GM19023 (cell line): ENCODE measurements at regions not wholly inside any gene's neighbourhood (a gene's known extent, or its start where the extent isn't known, plus 50 kb on each side); places are given as distances from the start of the nearest gene placed in this dataset.
"Not testable (repeated sequence)": the region's sequence is repeated elsewhere in the genome, so short reads cannot be mapped to it uniquely, and the experiment has no call there.

Experiments used
- ATAC-seq: cut with Tn5 transposase; IDR thresholded peaks from one replicate; pipeline ENCODE4 v1.9.1; 2021; ENCODE audit warnings: mild to moderate bottlenecking, moderate library complexity; ENCODE audit not compliant: unreplicated experiment

DNA sequence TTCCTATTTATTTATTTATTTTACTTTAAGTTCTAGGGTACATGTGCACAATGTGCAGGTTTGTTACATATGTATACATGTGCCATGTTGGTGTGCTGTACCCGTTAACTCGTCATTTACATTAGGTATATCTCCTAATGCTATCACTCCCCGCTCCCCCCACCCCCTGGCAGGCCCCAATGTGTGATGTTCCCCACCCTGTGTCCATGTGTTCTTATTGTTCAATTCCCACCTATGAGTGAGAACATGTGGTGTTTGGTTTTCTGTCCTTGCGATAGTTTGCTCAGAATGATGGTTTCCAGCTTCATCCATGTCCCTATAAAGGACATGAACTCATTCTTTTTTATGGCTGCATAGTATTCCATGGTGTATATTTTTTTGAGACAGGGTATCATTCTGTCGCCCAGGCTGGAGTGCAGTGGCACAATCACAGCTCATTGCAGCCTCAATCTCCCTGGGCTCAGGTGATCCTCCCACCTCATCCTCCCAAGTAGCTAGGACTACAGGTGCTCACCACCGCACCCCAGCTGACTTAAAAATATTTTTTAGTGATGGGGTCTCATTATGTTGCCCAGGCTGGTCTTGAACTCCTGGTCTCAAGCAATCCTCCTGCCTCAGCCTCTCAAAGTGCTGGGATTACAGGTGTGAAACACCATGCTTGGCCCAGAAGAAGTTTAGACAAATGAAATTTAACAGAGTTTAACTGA, 140.6 kb downstream of the NPIPB5 start:
- not testable (repeated sequence) for ATAC-seq

DNA sequence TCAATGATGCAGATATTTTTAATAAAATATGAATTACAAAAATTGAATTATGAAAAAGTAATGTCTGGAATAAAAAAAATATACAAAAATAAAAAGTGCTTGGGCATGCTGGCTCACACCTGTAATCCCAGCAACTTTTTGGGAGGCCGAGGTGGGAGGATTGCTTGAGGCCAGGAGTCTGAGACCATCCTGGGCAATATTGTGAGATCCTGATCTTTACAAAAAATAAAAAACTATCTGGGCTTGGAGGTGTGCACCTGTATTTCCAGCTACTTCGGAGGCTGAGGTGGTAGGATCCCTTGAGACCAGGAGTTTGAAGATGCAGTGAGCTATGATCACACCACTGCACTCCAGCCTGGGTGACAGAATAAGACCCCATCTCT, 141.8 kb downstream of the NPIPB5 start:
- ATAC-seq, result no peak

DNA sequence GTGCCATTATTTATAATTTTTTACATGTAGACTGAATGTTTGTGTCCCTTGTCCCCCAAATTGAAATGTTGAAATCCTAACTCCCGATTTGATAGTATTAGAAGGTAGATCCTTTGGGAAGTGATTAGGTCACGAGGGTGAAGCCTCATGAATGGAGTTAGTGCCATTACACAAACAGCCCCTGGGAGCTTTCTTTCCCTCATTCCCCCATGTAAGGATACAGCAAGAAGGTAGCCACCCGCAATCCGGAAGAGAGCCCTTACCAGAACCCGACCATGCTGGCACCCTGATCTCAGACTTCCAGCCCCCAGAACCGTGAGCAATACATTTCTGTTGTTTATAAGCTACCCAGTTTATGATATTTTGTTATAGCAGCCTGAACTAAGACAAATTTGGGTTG, 143.2 kb downstream of the NPIPB5 start:
- ATAC-seq, result no peak

DNA sequence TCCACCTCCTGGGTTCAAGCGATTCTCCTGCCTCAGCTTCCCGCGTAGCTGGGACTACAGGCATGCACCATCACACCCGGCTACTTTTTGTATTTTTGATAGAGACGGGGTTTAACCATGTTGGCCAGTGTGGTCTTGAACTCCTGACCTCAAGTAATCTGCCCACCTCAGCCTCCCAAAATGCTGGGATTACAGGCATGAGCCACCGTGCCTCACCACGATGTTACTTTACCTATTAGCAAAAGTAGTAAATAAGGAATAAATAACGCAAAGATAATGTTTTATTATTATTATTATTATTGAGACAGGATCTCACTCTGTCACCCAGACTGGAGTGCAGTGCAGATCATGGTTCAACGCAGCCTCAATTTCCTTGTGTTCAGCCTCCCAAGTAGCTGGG, 145.9 kb downstream of the NPIPB5 start:
- not testable (repeated sequence) for ATAC-seq

DNA sequence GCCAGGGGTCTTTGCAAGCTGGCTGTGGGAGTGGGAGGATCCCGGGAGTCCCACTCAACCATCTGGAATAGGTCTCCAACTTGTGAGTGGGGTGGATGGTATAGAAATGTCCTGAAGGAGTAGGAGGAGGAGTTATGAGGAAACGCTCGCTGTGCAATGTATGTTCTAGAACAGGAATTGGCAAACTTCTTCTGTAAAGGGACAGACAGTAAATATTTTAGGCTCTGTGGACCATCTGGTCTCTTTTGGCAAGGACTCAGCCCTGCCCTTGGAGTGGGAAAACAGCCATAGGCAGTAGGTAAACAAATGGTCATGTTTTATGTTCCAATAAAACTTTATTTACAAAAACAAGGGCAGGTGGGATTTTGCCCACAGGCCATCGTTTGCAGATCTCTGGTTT, 149.2 kb downstream of the NPIPB5 start:
- no peak for ATAC-seq

DNA sequence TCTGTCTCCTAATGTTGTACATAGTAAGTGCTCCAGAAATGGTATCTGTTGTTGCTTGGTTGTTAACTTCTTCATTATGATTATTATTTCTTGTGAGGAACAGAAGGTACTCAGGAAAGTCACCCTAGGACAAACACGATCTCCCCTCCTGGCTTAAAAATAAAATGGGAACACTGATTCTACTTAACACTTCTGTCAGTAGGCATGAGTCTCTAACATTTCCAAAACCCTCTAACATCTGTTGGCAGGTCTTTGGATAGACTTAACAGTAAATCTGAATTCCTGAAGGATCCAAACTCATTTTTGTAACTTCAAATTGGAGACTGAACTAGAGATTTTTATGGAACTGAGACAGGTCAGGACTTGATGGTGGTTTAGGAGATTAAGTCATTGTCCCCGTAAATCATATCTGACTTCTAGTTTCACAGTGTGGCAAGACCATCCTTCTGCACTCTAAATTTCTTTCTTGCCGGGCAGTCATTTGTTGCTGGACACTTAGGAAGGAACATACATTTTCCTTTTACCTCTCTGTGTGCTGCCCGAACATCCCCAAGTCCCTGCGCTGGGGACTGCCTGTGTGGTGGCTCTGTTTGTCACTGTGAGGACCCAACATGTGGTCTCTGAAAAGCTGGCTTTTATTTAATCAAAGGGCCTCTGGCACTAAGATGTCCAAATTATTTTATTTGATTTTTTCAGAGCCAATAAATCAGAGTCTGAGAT, 149.9 kb downstream of the NPIPB5 start:
- ATAC-seq, result no peak

DNA sequence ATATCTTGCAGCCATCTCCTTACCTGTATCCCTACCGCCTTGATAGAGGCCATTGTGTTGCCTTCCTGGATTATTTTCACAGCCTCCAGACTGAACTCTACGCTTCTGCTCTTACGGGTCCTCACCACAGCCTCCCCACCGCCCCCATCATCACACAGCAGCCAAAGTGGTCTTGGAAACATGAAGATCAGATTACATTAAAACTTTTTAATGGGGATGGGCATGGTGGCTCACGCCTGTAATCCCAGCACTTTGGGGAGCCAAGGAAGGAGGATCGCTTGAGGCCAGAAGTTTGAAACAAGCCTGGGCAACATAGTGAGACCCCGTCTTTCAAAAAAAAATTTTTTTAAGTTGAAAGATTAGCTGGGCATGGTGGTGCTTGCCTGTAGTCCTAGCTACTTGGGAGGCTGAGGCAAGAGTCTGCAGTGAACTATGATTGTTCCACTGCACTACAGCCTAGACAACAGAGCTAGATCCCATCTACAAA, 150.5 kb downstream of the NPIPB5 start:
- ATAC-seq, result no peak

DNA sequence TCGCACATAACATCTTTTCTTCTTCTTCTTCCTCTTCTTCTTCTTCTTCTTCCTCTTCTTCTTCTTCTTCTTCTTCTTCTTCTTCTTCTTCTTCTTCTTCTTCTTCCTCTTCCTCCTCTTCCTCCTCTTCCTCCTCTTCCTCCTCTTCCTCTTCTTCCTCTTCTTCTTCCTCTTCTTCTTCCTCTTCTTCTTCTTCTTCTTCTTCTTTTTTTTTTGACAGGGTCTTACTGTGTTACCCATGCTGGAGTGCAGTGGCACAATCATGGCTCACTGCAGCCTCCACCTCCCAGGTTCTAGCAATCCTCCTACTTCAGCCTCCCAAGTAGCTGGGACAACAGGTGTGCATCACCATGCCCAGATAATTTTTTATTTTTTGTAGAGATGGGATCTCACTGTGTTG, 151.0 kb upstream of the HS3ST2 start:
- not testable (repeated sequence) for ATAC-seq

DNA sequence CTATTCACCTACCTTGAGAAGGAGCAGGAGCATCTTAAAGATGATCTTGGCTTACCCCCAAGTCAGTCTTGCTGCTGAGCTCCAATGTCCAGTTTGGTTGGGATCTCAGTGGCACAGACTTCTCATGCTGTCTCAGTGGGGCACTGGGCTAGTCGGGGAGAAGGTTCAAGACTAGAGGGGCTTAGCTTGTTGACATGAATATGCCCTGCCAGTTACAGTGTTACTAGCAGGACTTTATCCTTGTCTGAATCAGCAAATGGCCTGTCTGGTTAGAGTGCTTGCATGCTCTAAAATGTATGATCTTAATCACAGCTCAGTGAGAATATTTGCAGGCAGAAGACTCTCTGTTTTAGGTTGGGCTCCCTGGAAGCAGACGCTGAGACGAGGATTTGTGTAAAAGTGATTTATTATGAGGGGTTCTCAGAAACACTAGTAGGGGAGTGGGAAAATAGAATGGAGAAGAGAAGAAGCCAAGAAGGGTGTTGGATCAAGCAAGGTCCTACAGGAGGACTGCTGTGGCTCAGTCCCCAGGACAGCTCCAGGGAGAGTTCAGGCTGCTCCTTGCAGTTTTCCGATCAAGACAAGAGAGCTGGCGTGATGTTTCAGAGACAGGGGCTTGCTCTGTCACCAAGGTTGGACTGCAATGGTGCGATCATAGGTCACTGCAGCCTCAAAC, 150.4 kb upstream of the HS3ST2 start:
- ATAC-seq, result no peak

DNA sequence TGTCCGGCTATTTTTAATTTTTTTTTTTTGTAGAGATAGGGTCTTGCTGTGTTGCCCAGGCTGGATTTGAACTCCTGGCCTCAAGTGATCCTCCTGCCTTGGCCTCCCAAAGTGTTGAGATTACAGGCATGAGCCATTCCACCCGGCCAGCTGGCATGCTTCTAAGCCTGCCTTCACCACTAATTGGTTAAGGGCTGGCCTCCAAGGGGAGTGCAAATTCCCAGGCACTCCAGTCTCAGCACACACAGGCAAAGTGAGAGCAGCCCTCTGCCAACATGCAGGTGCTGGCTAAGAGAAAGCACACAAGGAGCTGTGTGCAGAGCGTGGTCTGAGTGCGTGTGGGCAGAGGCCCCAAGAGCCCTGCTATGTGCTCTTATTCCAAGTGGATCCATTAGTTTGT, 149.8 kb upstream of the HS3ST2 start:
- ATAC-seq, result no peak

DNA sequence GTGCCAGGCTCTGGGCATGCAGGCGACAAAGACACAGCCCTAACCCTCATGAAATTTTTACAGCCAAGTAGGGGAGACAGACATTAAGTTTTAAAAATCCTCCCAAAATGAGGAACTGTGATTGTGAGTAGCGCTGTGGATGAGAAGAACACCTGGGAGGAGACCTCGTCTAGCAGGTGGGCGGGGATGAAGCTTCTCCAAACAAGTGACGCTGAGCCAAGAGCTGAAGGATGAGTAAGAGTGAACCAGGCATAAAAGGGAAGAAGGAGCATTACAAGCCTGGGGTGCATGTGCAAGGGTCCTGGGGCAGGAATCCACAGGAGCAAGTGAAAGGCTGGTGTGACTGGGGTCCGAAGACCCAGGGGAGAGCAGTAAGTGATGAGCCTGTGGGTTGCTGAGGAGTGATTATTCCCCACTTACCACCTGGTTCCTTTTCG, 149.4 kb upstream of the HS3ST2 start:
- ATAC-seq, result no peak

DNA sequence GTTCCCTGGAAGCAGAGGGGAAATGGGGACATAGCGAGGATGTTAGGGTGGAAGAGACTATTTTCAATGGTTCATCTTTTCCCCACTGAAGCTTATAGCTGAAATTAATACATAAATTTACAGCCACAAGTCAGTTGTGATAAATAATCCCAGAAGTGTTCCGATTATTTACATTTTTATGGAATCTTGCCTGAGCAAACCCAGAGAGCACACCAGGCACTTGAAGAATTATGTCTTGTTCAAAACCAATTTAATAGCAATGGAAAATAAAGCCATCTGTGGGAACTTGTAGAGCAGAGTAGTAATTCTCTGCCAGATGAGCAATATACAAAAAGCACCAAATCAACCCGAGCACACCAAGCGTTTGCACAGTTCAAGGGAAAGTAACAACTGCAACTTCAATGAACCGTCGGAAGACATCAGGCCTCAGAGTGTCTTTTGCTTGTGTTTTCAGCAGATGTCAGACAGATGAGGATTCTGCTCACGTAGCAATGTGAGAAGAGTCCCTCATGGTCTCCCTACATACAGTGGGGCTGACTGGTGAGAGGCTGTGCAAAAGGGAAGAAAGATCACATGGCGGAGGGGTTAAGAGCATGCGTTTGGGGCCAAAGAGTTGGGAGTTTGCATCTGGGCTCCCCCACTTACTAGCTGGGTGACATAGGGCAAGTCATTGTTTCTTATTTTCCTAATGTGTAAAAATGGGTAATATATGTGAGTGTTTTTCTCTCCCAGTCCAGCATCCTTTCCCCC, 148.7 kb upstream of the HS3ST2 start:
- ATAC-seq, result no peak

DNA sequence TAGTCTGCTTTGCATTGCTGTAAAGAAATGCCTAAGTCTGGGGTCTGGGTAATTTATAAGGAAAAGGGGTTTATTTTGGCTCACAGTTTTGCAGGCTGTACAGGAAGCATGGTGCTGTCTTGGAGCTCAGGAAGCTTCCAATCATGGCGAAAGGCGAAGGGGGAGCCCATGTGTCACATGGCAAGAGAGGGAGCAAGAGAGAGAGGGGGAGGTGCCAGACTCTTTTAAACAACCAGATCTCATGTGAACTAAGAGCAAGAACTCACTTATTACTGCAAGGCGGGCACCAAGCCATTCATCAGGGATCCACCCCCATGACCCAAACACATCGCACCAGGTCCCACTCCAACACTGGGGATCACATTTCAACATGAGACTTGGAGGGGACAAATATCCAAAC, 148.2 kb upstream of the HS3ST2 start:
- no peak for ATAC-seq

DNA sequence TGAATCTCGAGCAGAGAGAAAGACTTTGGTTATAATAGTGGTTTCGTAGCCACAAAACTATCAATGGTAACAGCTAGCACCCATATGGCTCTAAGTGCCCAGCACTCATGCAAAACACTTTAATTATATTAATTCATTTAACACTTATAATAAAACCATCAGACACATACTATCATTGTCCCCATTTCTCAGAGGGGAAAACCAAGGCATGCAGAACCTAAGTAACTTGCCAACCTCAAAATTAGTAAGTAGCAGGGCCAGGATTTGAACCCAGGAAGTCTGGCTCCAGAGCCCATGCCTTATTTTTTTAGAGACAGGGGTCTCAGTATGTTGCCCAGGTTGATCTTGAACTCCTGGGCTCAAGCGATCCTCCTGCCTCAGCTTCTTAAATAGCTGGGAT, 145.6 kb upstream of the HS3ST2 start:
- ATAC-seq, result no peak

DNA sequence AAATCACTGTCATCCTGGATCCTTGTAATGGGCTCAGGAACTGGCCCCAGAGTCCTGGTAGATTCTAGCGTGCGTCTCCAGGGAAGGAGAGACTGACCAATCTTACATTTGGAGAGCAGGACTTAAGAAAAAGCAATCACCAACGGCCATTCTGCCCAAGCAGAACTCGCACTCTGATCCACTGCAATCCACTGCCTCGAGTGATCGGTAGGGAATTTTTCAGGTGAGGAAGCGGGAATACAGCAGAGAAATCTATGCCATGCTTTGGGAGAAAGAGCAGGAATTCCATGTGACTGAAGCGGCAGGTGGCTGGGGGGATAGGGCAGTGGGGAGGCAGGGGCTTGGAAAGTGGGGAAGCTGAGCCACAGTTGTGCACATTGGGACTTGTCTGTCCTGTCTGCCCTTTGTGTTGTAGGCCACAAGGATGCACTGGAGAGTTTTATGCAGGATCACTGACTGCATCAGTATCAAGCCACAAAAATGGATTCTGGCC, 143.9 kb upstream of the HS3ST2 start:
- ATAC-seq, result no peak

DNA sequence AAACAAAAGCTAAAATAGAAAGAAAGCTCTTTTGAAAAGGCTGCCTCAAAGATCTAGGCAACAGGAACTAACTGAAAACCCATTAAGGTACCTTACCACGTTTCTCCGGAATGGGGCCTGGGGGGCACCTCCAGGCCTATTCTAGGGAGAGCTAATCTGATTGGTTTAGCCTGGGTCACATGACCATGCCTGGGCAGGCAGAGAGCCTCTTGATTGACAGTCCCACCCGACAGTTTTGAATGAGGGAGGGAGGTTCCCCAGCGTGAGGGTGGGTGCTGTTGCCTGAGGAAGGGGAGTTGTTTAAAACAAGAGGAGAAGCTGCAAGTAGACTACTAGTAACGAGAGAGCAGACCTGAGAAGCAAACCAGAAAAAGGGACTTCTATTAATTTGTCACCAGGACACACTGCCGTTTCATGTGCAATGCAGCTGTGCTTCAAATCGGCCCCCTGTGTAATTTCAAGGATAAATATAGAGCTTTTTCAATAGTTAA, 143.4 kb upstream of the HS3ST2 start:
- ATAC-seq, result no peak

DNA sequence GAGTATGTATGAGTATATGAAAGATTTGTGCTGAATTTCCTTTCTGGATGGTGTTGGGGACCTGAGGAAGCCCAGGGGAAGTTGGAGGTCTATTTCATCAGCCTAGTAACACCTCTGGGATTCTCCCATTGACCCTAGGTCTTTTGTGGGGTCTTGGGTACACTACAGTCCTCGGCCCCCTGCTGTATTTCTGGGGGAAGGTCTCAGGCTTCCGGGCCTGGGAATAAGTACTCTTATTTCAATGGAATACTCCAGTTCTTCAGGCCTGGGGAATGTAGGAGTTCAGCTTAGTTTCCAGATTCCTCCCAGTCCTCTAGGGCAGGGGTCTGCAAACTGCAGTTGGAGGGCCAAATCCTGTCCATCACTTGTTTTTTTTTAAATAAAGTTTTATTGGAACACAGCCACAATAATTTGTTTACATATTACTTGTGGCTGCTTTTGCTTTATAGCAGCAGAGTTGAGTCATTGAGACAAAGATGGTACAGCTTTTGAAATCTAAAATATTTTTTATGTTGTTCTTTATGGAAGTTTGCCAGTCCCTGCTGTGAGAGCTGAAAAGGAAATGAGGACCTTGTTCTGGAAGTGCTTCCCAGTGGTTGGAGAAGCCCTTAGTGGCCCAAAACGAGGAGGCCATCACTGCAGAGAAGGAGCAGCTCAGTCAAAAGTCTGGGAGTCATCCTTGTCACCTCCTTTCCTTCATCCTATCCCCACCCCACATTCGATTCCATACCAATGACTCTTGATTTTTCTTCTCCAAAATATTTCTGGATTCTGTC, 142.5 kb upstream of the HS3ST2 start:
- no peak for ATAC-seq

DNA sequence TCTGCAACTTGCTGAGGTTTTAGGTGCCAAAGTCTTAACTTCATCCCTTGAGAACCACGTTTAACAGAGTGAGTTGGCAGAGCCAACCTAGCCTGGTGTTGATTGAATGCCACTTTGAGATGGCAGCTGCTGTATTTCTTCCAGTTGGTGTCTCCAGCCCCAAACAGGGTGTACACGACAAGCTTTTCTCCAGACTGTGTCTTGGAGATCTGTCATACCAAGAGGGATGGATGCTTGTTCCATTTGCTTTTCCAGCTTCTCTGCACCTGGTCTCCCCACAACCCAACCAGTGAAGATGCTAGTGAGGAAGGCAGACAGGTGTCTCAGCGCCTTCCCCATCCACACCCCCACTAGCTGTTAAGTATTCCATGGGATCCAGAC, 141.1 kb upstream of the HS3ST2 start:
- no peak for ATAC-seq

DNA sequence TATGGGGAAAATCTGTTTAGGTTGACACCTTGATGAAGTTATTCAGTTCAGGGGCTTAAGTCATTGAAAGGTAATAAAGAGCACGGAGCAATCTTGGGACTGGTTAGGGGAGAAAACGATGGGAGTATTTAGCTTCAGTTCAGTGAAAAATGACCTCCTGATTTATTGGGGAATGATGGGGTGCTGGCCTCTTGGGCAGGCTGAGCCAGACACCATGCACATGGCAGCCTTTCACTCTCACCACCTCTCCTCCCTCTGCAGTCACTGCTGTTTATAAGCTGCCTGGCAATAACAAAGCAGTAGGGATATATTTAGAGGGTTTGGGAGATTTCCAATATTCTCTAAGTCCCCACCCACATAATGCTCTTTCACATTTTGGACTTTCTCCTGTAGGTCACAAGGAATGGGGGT, 140.5 kb upstream of the HS3ST2 start:
- ATAC-seq, result no peak

DNA sequence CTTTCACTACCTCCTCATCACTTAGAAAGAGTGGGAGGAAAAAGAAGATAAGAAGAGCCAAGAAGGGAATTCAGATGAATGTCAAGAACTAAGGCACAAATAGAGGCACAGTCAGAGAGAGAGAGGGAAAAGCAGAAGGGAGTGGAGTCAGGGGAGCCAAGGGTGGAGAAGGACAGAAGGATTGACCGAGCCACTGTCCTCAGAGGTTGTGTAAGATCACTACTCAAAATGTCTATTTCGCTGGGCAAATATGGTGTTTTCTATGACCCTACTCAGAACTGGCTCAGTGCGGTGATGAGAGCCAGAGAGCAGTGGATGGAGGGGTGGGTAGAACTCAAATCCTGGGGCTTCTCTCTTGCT, 139.2 kb upstream of the HS3ST2 start:
- no peak for ATAC-seq
